ENCODE measurements at regions not wholly inside any gene's neighbourhood (a gene's known extent, or its start where the extent isn't known, plus 50 kb on each side); places are given as distances from the start of the nearest gene placed in this dataset.

- TF ChIP-seq, protein P1, sequence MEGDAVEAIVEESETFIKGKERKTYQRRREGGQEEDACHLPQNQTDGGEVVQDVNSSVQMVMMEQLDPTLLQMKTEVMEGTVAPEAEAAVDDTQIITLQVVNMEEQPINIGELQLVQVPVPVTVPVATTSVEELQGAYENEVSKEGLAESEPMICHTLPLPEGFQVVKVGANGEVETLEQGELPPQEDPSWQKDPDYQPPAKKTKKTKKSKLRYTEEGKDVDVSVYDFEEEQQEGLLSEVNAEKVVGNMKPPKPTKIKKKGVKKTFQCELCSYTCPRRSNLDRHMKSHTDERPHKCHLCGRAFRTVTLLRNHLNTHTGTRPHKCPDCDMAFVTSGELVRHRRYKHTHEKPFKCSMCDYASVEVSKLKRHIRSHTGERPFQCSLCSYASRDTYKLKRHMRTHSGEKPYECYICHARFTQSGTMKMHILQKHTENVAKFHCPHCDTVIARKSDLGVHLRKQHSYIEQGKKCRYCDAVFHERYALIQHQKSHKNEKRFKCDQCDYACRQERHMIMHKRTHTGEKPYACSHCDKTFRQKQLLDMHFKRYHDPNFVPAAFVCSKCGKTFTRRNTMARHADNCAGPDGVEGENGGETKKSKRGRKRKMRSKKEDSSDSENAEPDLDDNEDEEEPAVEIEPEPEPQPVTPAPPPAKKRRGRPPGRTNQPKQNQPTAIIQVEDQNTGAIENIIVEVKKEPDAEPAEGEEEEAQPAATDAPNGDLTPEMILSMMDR (conservative IDR thresholded peaks at IDR 0.05) = no peak
- no peaks in the 10 kb centered on the region for H3K36me3 Mint-ChIP-seq (ENCODE audit: low read depth)
- H3K9me3 Mint-ChIP-seq = peaks cover 2% of the 10 kb centered on the region
- H3K27ac Mint-ChIP-seq (ENCODE audit: unreplicated experiment) = no peak overlapping the region
- H3K27me3 Mint-ChIP-seq (ENCODE audit: low read depth) = no peaks in the 10 kb centered on the region
- H3K4me1 Mint-ChIP-seq = peaks cover 19% of the 10 kb centered on the region
- no peak for DNase-seq (ENCODE audit: low read depth, low spot score)
- no peak overlapping the region for H3K4me3 Mint-ChIP-seq
These were observed 259.6 kb upstream of the ATP2B1 start for GRCh38 chr12:89968151-89968700.

GRCh38 chr12:89966495-89967240 lies 258.0 kb upstream of the ATP2B1 start:
- H3K36me3 Mint-ChIP-seq (ENCODE audit: low read depth) = no peaks in the 10 kb centered on the region
- H3K27me3 Mint-ChIP-seq (ENCODE audit: low read depth) = no peaks in the 10 kb centered on the region
- no peak for DNase-seq (ENCODE audit: low read depth, low spot score)
- no peak overlapping the region for H3K4me3 Mint-ChIP-seq
- TF ChIP-seq, protein P1 (conservative IDR thresholded peaks at IDR 0.05) = no peak
- no peak overlapping the region for H3K27ac Mint-ChIP-seq (ENCODE audit: unreplicated experiment)
- H3K4me1 Mint-ChIP-seq = peaks cover 13% of the 10 kb centered on the region
- peaks cover 2% of the 10 kb centered on the region for H3K9me3 Mint-ChIP-seq

GRCh38 chr12:89965993-89966392 lies 257.4 kb upstream of the ATP2B1 start:
- Mint-ChIP-seq H3K27me3 (ENCODE audit: low read depth) (no peaks in the 10 kb centered on the region), H3K4me3 (no peak overlapping the region), H3K36me3 (ENCODE audit: low read depth) (no peaks in the 10 kb centered on the region), H3K9me3 (peaks cover 2% of the 10 kb centered on the region), H3K27ac (ENCODE audit: unreplicated experiment) (no peak overlapping the region), H3K4me1 (peaks cover 10% of the 10 kb centered on the region)
- TF ChIP-seq, protein P1 (conservative IDR thresholded peaks at IDR 0.05) = no peak
- no peak for DNase-seq (ENCODE audit: low read depth, low spot score)

DNA sequence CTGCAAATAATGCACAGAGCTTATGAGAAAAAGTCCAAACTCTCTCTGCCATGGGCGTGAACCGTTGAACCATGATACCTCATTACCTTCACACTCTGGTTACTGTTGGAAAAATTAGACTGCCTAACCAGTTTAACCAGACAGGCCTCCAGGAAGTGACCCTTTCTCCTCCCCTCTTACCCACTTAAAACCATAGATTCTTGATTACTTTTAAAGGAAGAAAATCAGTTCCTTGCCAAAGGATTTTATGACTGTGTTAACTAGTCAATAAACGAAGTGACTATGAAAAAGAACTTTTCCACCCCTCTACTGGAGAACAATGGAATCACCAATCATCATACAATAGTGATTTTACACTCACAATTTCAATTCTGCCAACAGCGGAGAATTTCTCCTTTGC lies 254.0 kb upstream of the ATP2B1 start:
- no peaks in the 10 kb centered on the region for H3K36me3 Mint-ChIP-seq (ENCODE audit: low read depth)
- no peaks in the 10 kb centered on the region for H3K9me3 Mint-ChIP-seq
- TF ChIP-seq, protein P1 (conservative IDR thresholded peaks at IDR 0.05) = peak; percentile 41
- no peak for DNase-seq (ENCODE audit: low read depth, low spot score)
- peaks cover 10% of the 10 kb centered on the region for H3K4me1 Mint-ChIP-seq
- H3K27me3 Mint-ChIP-seq (ENCODE audit: low read depth) = no peaks in the 10 kb centered on the region
- H3K27ac Mint-ChIP-seq (ENCODE audit: unreplicated experiment) = no peak overlapping the region
- no peak overlapping the region for H3K4me3 Mint-ChIP-seq

- Mint-ChIP-seq H3K4me3 (no peak overlapping the region), H3K36me3 (ENCODE audit: low read depth) (no peaks in the 10 kb centered on the region), H3K4me1 (peaks cover 2% of the 10 kb centered on the region), H3K27ac (ENCODE audit: unreplicated experiment) (no peak overlapping the region), H3K9me3 (no peaks in the 10 kb centered on the region), H3K27me3 (ENCODE audit: low read depth) (no peaks in the 10 kb centered on the region)
- TF ChIP-seq, protein P1 (conservative IDR thresholded peaks at IDR 0.05) = no peak
- DNase-seq (ENCODE audit: low read depth, low spot score) = no peak
These were observed 252.2 kb upstream of the ATP2B1 start for GRCh38 chr12:89960607-89961394.
